ENCODE measurements at regions not wholly inside any gene's neighbourhood (a gene's known extent, or its start where the extent isn't known, plus 50 kb on each side); places are given as distances from the start of the nearest gene placed in this dataset.
A peak's percentile ranks its signal among the peaks of the same experiment; 100 is the strongest.

- Histone ChIP-seq H3K27ac (no peak overlapping the region), H3K9me3 (no peaks in the 10 kb centered on the region), H3K4me1 (no peaks in the 10 kb centered on the region), H3K36me3 (no peaks in the 10 kb centered on the region), H3K27me3 (no peaks in the 10 kb centered on the region), H3K4me3 (no peak overlapping the region)
- TF ChIP-seq POLR2A (IDR thresholded peaks at IDR 0.05) (no peak), POLR2AphosphoS5 (IDR thresholded peaks at IDR 0.05) (no peak), CTCF (IDR thresholded peaks at IDR 0.05) (no peak)
- no peak for DNase-seq (ENCODE audit: low spot score in 2 of 2)
- intact Hi-C loops (cut with DNase I; ENCODE audit: low total_unique reads): no loop called here
These were observed 129.7 kb upstream of the AHI1 start for GRCh38 chr6:135627092-135627715.

- intact Hi-C loops (cut with DNase I; ENCODE audit: low total_unique reads): no loop called here
- no peaks in the 10 kb centered on the region for H3K9me3 ChIP-seq
- no peak overlapping the region for H3K4me3 ChIP-seq
- H3K27me3 ChIP-seq: no peaks in the 10 kb centered on the region
- TF ChIP-seq POLR2AphosphoS5 (IDR thresholded peaks at IDR 0.05) (peak in 2 of 3 donors; percentile 42 to 45), CTCF (IDR thresholded peaks at IDR 0.05) (no peak)
- no peaks in the 10 kb centered on the region for H3K36me3 ChIP-seq
- DNase-seq (ENCODE audit: low spot score in 2 of 2): no peak
- H3K4me1 ChIP-seq: no peaks in the 10 kb centered on the region
- peak overlapping the region in 1 of 2 donors; percentile 34 for H3K27ac ChIP-seq
These were observed 133.3 kb upstream of the AHI1 start for GRCh38 chr6:135630789-135631376.

- Histone ChIP-seq H3K4me1 (no peaks in the 10 kb centered on the region), H3K36me3 (no peaks in the 10 kb centered on the region), H3K9me3 (no peaks in the 10 kb centered on the region), H3K27me3 (no peaks in the 10 kb centered on the region), H3K27ac (no peak overlapping the region), H3K4me3 (no peak overlapping the region)
- TF ChIP-seq POLR2AphosphoS5 (IDR thresholded peaks at IDR 0.05) (no peak), CTCF (IDR thresholded peaks at IDR 0.05) (no peak), POLR2A (IDR thresholded peaks at IDR 0.05) (no peak)
- intact Hi-C loops (cut with DNase I; ENCODE audit: low total_unique reads): no loop called here
- DNase-seq (ENCODE audit: low spot score in 2 of 2): no peak
These were observed 134.3 kb upstream of the AHI1 start for GRCh38 chr6:135631821-135632220.

GRCh38 chr6:135633573-135633972, 136.0 kb upstream of the AHI1 start:
- Histone ChIP-seq H3K4me3 (no peak overlapping the region), H3K27ac (no peak overlapping the region), H3K36me3 (no peaks in the 10 kb centered on the region), H3K27me3 (no peaks in the 10 kb centered on the region), H3K9me3 (no peaks in the 10 kb centered on the region), H3K4me1 (no peaks in the 10 kb centered on the region)
- TF ChIP-seq POLR2A (IDR thresholded peaks at IDR 0.05) (no peak), CTCF (IDR thresholded peaks at IDR 0.05) (no peak), POLR2AphosphoS5 (IDR thresholded peaks at IDR 0.05) (no peak)
- intact Hi-C loops (cut with DNase I; ENCODE audit: low total_unique reads): no loop called here
- no peak for DNase-seq (ENCODE audit: low spot score in 2 of 2)

GRCh38 chr6:135637701-135638100, 140.2 kb upstream of the AHI1 start:
- Histone ChIP-seq H3K27me3 (no peaks in the 10 kb centered on the region), H3K4me1 (no peaks in the 10 kb centered on the region), H3K9me3 (no peaks in the 10 kb centered on the region), H3K4me3 (no peak overlapping the region), H3K27ac (no peak overlapping the region), H3K36me3 (no peaks in the 10 kb centered on the region)
- no peak for DNase-seq (ENCODE audit: low spot score in 2 of 2)
- intact Hi-C loops (cut with DNase I; ENCODE audit: low total_unique reads): no loop called here
- TF ChIP-seq POLR2AphosphoS5 (IDR thresholded peaks at IDR 0.05) (no peak), POLR2A (IDR thresholded peaks at IDR 0.05) (no peak), CTCF (IDR thresholded peaks at IDR 0.05) (no peak)

All from breast epithelium (tissue), 4 donors.